BLaER1 (cell line): ENCODE measurements at regions not wholly inside any gene's neighbourhood (a gene's known extent, or its start where the extent isn't known, plus 50 kb on each side); places are given as distances from the start of the nearest gene placed in this dataset.

Source experiments
- H3K27ac ChIP-seq: shearing (Covaris generic); formaldehyde crosslinking; 2 replicates; pipeline ENCODE4 v1.8.1; 2022
- H3K27me3 ChIP-seq: shearing (Covaris generic); formaldehyde crosslinking; 2 replicates; pipeline ENCODE4 v1.8.1; 2022
- H3K36me3 ChIP-seq: shearing (Covaris generic); formaldehyde crosslinking; 2 replicates; pipeline ENCODE4 v1.8.1; 2022
- H3K4me1 ChIP-seq: shearing (Covaris generic); formaldehyde crosslinking; 2 replicates; pipeline ENCODE4 v1.8.1; 2022
- H3K4me2 ChIP-seq: shearing (Covaris generic); formaldehyde crosslinking; 2 replicates; pipeline ENCODE4 v1.8.1; 2022
- H3K4me3 ChIP-seq: shearing (Covaris generic); formaldehyde crosslinking; 2 replicates; pipeline ENCODE4 v1.8.1; 2022
- H3K9ac ChIP-seq: shearing (Covaris generic); formaldehyde crosslinking; 2 replicates; pipeline ENCODE4 v1.8.1; 2022
- H3K9me3 ChIP-seq: shearing (Covaris generic); formaldehyde crosslinking; 2 replicates; pipeline ENCODE4 v1.8.1; 2022
- H4K20me1 ChIP-seq: shearing (Covaris generic); formaldehyde crosslinking; 2 replicates; pipeline ENCODE4 v1.8.1; 2022
- Cebpa-rat ChIP-seq: shearing (Covaris generic); IDR thresholded peaks from 2 replicates; pipeline ENCODE4 v1.8.1; 2022

GRCh38 chr1:57882934-57883641, 459.2 kb upstream of the DAB1 start:
- Histone ChIP-seq H4K20me1 (no peaks in the 10 kb centered on the region), H3K27me3 (no peaks in the 10 kb centered on the region), H3K4me3 (no peak overlapping the region), H3K9ac (no peak overlapping the region), H3K4me1 (no peaks in the 10 kb centered on the region), H3K4me2 (no peak overlapping the region), H3K9me3 (no peaks in the 10 kb centered on the region), H3K27ac (no peak overlapping the region), H3K36me3 (no peaks in the 10 kb centered on the region)
- no peak for TF ChIP-seq Cebpa-rat

DNA sequence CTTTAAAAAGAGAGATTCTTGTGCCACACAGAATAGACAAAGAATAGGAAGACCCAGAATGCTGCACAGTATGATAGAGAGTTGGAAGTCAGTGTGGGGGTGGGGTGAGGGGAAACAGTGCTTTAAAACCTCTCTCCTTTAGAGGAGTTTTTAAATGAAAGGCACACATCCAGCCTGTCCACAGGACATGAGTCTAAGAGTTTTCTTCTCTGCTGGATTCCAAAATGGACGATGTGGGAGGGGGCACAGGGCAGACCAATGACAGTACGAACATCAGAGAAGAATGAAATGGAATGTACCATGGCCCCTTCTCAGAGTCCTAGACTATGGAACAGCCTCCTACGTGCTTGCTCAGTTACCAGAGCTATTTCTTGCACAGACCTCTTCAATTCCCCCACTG, 458.2 kb upstream of the DAB1 start:
- Histone ChIP-seq H3K27me3 (no peaks in the 10 kb centered on the region), H3K4me3 (no peak overlapping the region), H4K20me1 (no peaks in the 10 kb centered on the region), H3K9me3 (no peaks in the 10 kb centered on the region), H3K27ac (no peak overlapping the region), H3K4me2 (no peak overlapping the region), H3K36me3 (no peaks in the 10 kb centered on the region), H3K9ac (no peak overlapping the region), H3K4me1 (no peaks in the 10 kb centered on the region)
- TF ChIP-seq Cebpa-rat = no peak

GRCh38 chr1:57881639-57882038, 457.8 kb upstream of the DAB1 start:
- no peak overlapping the region for H3K4me3 ChIP-seq
- no peak overlapping the region for H3K27ac ChIP-seq
- no peaks in the 10 kb centered on the region for H3K4me1 ChIP-seq
- H4K20me1 ChIP-seq = no peaks in the 10 kb centered on the region
- no peak overlapping the region for H3K4me2 ChIP-seq
- H3K9me3 ChIP-seq = no peaks in the 10 kb centered on the region
- no peaks in the 10 kb centered on the region for H3K36me3 ChIP-seq
- no peak overlapping the region for H3K9ac ChIP-seq
- no peaks in the 10 kb centered on the region for H3K27me3 ChIP-seq
- no peak for TF ChIP-seq Cebpa-rat

DNA sequence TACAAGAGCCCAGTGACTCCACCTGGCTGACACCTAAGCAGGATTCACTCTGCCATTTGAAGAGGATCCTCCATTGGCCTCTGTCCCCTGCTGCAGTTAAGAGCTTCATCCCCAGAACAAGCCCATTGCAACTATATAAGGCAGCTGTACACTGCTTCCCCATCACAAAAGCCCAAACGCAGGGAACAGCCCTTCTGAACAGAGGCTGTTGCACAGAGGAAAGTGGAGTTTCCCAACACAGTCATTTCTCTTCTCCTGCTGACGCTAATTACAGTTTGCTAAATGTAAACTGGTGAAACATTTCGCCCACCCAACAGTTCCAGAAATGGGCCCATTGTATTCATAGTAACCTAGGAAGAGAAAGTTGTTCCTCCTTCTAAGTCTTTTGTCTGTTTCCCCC, 455.8 kb upstream of the DAB1 start:
- Histone ChIP-seq H3K9ac (no peak overlapping the region), H3K4me1 (no peaks in the 10 kb centered on the region), H3K27ac (no peak overlapping the region), H3K27me3 (no peaks in the 10 kb centered on the region), H3K9me3 (no peaks in the 10 kb centered on the region), H4K20me1 (no peaks in the 10 kb centered on the region), H3K4me3 (no peak overlapping the region), H3K4me2 (no peak overlapping the region), H3K36me3 (no peaks in the 10 kb centered on the region)
- TF ChIP-seq Cebpa-rat = no peak

DNA sequence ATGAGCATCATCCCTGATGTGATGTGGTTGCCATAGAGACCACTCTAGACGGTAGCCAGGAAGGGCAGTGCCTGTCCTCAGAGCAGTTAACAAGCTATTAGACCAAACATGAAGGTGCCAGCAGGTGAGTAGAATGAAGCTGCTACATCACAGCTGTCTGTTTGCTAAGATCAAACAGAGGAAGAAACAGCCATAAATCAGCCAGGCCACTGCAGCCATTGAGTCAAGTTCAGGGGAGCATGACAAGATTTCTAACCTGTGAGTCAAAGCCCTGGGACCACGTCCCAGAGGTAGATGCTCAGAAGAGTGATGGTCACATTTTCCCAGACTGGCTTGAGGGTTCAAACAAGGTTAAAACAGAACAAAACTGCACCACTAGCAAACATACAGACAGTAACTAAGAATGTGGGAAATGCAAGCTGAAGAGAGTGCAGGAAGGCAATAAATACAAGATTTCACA, 450.6 kb upstream of the DAB1 start:
- H3K27ac ChIP-seq = no peak overlapping the region
- TF ChIP-seq Cebpa-rat = no peak
- H3K27me3 ChIP-seq = no peaks in the 10 kb centered on the region
- no peak overlapping the region for H3K4me2 ChIP-seq
- H3K4me1 ChIP-seq = no peaks in the 10 kb centered on the region
- H4K20me1 ChIP-seq = no peaks in the 10 kb centered on the region
- no peak overlapping the region for H3K9ac ChIP-seq
- no peaks in the 10 kb centered on the region for H3K9me3 ChIP-seq
- H3K36me3 ChIP-seq = no peaks in the 10 kb centered on the region
- no peak overlapping the region for H3K4me3 ChIP-seq

- Histone ChIP-seq H3K9ac (no peak overlapping the region), H3K36me3 (no peaks in the 10 kb centered on the region), H3K4me3 (no peak overlapping the region), H3K27ac (no peak overlapping the region), H4K20me1 (no peaks in the 10 kb centered on the region), H3K9me3 (no peaks in the 10 kb centered on the region), H3K4me1 (no peaks in the 10 kb centered on the region), H3K27me3 (no peaks in the 10 kb centered on the region), H3K4me2 (no peak overlapping the region)
- TF ChIP-seq Cebpa-rat = no peak
These were observed 449.1 kb upstream of the DAB1 start for GRCh38 chr1:57872913-57873312.

- Histone ChIP-seq H3K27me3 (no peaks in the 10 kb centered on the region), H4K20me1 (no peaks in the 10 kb centered on the region), H3K9ac (no peak overlapping the region), H3K4me2 (no peak overlapping the region), H3K9me3 (no peaks in the 10 kb centered on the region), H3K4me3 (no peak overlapping the region), H3K27ac (no peak overlapping the region), H3K4me1 (peaks cover 9% of the 10 kb centered on the region), H3K36me3 (no peaks in the 10 kb centered on the region)
- no peak for TF ChIP-seq Cebpa-rat
These were observed 445.0 kb upstream of the DAB1 start for GRCh38 chr1:57868908-57869307.

DNA sequence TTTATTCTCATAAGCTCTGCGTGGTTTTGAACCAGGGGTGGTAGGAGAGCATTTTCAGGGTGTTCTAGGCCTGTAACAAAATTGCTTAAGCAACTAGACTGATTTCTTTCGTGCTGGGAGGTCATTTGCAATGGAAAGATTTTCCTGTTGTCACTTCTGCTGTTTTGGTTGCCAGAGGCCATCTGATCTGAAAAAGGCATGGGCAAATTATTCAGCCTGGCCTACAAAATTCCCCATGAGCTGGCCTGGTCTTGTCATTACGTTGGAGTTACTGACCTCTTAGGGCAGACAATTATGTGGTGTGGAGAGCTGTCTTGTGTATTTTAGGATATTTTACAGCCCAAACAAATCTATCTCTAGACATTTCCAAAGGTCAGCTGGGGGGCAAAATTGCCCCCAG, 444.4 kb upstream of the DAB1 start:
- H3K36me3 ChIP-seq = no peaks in the 10 kb centered on the region
- TF ChIP-seq Cebpa-rat = no peak
- H4K20me1 ChIP-seq = no peaks in the 10 kb centered on the region
- no peak overlapping the region for H3K27ac ChIP-seq
- H3K27me3 ChIP-seq = no peaks in the 10 kb centered on the region
- no peak overlapping the region for H3K4me3 ChIP-seq
- H3K4me2 ChIP-seq = no peak overlapping the region
- H3K9ac ChIP-seq = no peak overlapping the region
- peaks cover 9% of the 10 kb centered on the region for H3K4me1 ChIP-seq
- H3K9me3 ChIP-seq = no peaks in the 10 kb centered on the region

DNA sequence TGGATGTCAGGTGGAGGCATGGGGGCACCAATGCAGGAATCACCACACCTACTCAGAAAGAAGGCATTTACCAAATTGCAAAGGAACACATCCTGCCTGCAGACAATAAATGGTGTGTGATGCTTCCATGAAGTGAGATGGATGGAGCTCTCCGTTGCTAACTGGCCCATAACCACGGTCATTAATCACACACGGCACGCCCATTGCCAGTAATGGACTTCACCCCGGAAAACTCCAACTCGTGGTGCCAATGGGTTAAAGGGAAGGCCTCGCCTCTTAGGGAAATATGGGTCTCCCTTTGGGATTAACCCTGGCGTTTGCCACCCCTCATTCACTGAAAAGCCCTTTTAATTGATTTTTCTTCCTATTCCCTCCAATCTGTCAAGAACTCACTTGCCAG, 443.1 kb upstream of the DAB1 start:
- no peaks in the 10 kb centered on the region for H3K36me3 ChIP-seq
- no peak overlapping the region for H3K4me2 ChIP-seq
- no peak overlapping the region for H3K27ac ChIP-seq
- H3K4me1 ChIP-seq = peaks cover 9% of the 10 kb centered on the region
- no peaks in the 10 kb centered on the region for H4K20me1 ChIP-seq
- no peaks in the 10 kb centered on the region for H3K27me3 ChIP-seq
- TF ChIP-seq Cebpa-rat = no peak
- H3K9ac ChIP-seq = no peak overlapping the region
- no peak overlapping the region for H3K4me3 ChIP-seq
- H3K9me3 ChIP-seq = no peaks in the 10 kb centered on the region

GRCh38 chr1:57860931-57861565, 437.2 kb upstream of the DAB1 start:
- no peak overlapping the region for H3K27ac ChIP-seq
- no peaks in the 10 kb centered on the region for H3K9me3 ChIP-seq
- no peak overlapping the region for H3K4me3 ChIP-seq
- H3K4me2 ChIP-seq = no peak overlapping the region
- H3K4me1 ChIP-seq = peaks cover 9% of the 10 kb centered on the region
- no peaks in the 10 kb centered on the region for H3K27me3 ChIP-seq
- no peak overlapping the region for H3K9ac ChIP-seq
- no peak for TF ChIP-seq Cebpa-rat
- no peaks in the 10 kb centered on the region for H4K20me1 ChIP-seq
- no peaks in the 10 kb centered on the region for H3K36me3 ChIP-seq
